Kasumi-1 (cell line): ENCODE measurements at regions not wholly inside any gene's neighbourhood (a gene's known extent, or its start where the extent isn't known, plus 50 kb on each side); places are given as distances from the start of the nearest gene placed in this dataset.

Experiments
- DNase-seq, 2 experiments: peaks; one replicate each; lab custom pipeline; 2025; lab: John Stamatoyannopoulos, UW

GRCh38 chr2:2642906-2643890 lies 312.1 kb upstream of the MYT1L start:
- DNase-seq, result no peak

- no peak for DNase-seq
Observed at GRCh38 chr2:2641541-2642410, 310.7 kb upstream of the MYT1L start.

- no peak for DNase-seq
Observed at GRCh38 chr2:2640818-2641217, 309.7 kb upstream of the MYT1L start.

GRCh38 chr2:2640371-2640770 lies 309.3 kb upstream of the MYT1L start:
- DNase-seq, result no peak

- DNase-seq, result no peak
Observed at GRCh38 chr2:2639251-2640139, 308.4 kb upstream of the MYT1L start.

- no peak for DNase-seq
Observed at GRCh38 chr2:2638547-2639220, 307.6 kb upstream of the MYT1L start.

- no peak for DNase-seq
Observed at GRCh38 chr2:2636813-2637212, 305.7 kb upstream of the MYT1L start.

- no peak for DNase-seq
Observed at GRCh38 chr2:2635025-2635528, 304.0 kb upstream of the MYT1L start.

GRCh38 chr2:2633017-2633416 lies 301.9 kb upstream of the MYT1L start:
- DNase-seq, result no peak

- no peak for DNase-seq
Observed at GRCh38 chr2:2623939-2624338, 292.9 kb upstream of the MYT1L start.

GRCh38 chr2:2621855-2622254 lies 290.8 kb upstream of the MYT1L start:
- DNase-seq, result no peak

GRCh38 chr2:2620604-2621003 lies 289.5 kb upstream of the MYT1L start:
- DNase-seq, result no peak

- DNase-seq, result no peak
Observed at GRCh38 chr2:2619995-2620394, 288.9 kb upstream of the MYT1L start.

- no peak for DNase-seq
Observed at GRCh38 chr2:2614452-2614851, 283.4 kb upstream of the MYT1L start.

GRCh38 chr2:2613279-2614199 lies 282.5 kb upstream of the MYT1L start:
- no peak for DNase-seq

GRCh38 chr2:2610751-2611150 lies 279.7 kb upstream of the MYT1L start:
- DNase-seq, result no peak

- no peak for DNase-seq
Observed at GRCh38 chr2:2600366-2600765, 269.3 kb upstream of the MYT1L start.

GRCh38 chr2:2599441-2599840 lies 268.4 kb upstream of the MYT1L start:
- no peak for DNase-seq

GRCh38 chr2:2597712-2598111 lies 266.6 kb upstream of the MYT1L start:
- no peak for DNase-seq

- no peak for DNase-seq
Observed at GRCh38 chr2:2591542-2591940, 260.5 kb upstream of the MYT1L start.
